Body of pancreas (tissue), 4 donors: ENCODE measurements at regions not wholly inside any gene's neighbourhood (a gene's known extent, or its start where the extent isn't known, plus 50 kb on each side); places are given as distances from the start of the nearest gene placed in this dataset.
"Not testable (repeated sequence)": the region's sequence is repeated elsewhere in the genome, so short reads cannot be mapped to it uniquely, and the experiment has no call there.

Experiments
- ATAC-seq: fragments of 150-250 bp; one replicate; pipeline ENCODE4 v1.9.1; 2016
- DNase-seq, 4 donors: peaks; one replicate each; pipeline ENCODE4 v3.0.0-alpha.2; 2019
- H3K27ac ChIP-seq, 4 donors: fragments of 200-600 bp; sonication (generic); 1 replicate in 3 of 4; 2 replicates in 1 of 4; pipeline versions ENCODE4 v1.5.1 to v1.6.1; 2016 to 2019; ENCODE audit warnings: mild to moderate bottlenecking in 1 of 4, mixed read lengths in 1 of 4, moderate library complexity in 1 of 4
- H3K27me3 ChIP-seq, 2 donors: fragments of 200-600 bp; sonication (generic); one replicate each; pipeline ENCODE4 v1.6.0; 2016; ENCODE audit warnings: mild to moderate bottlenecking in 1 of 2
- H3K36me3 ChIP-seq, 2 donors: fragments of 200-600 bp; sonication (generic); replicated peaks in 1 of 2; 2 replicates each; pipeline ENCODE4 v1.5.1; 2016; ENCODE audit warnings: low read depth in 2 of 2; ENCODE audit not compliant: insufficient read depth in 1 of 2
- H3K4me1 ChIP-seq: fragments of 200-600 bp; sonication (generic); one replicate; pipeline ENCODE4 v1.6.0; 2016
- H3K4me3 ChIP-seq, 2 donors: fragments of 200-600 bp; sonication (generic); 1 replicate in 1 of 2; 2 replicates in 1 of 2; pipeline ENCODE4 v1.5.1; 2016 to 2019
- H3K9me3 ChIP-seq, 3 donors: fragments of 200-600 bp; sonication (generic); 1 replicate in 2 of 3; 2 replicates in 1 of 3; pipeline ENCODE4 v1.5.1; 2016
- CTCF ChIP-seq, 7 experiments: fragments of 450-650 bp in 4 of 7; fragments of 200-600 bp in 3 of 7; sonication (generic) in 3 of 7; IDR thresholded peaks; one replicate each; pipeline ENCODE4 v1.5.1; 2016 to 2019; ENCODE audit warnings: antibody characterized with exemption in 7 of 7
- POLR2A ChIP-seq, 3 donors: fragments of 450-650 bp; IDR thresholded peaks; one replicate each; pipeline ENCODE4 v1.6.1; 2016; ENCODE audit warnings: antibody characterized with exemption in 3 of 3, mild to moderate bottlenecking in 2 of 3
- WGBS, 2 donors: methylation state at CpG; one replicate each; pipeline ENCODE4 v1.1.5; 2017; 5-methylcytosine and 5-hydroxymethylcytosine counted together
- intact Hi-C: fragments of 100-400 bp; cut with DNase I; formaldehyde crosslinking; loops from one replicate; pipeline ENCODE4 v1.15.1; 2023

- Histone ChIP-seq H3K4me1 (no peaks in the 10 kb centered on the region), H3K27ac (no peak overlapping the region), H3K9me3 (no peaks in the 10 kb centered on the region), H3K36me3 (no peaks in the 10 kb centered on the region), H3K4me3 (no peak overlapping the region), H3K27me3 (no peaks in the 10 kb centered on the region)
- ATAC-seq (no peak), DNase-seq (no peak)
- TF ChIP-seq POLR2A (IDR thresholded peaks at IDR 0.05) (no peak), CTCF (IDR thresholded peaks at IDR 0.05) (no peak)
- 36 to 45% methylated on average over 2 of the region's 2 CpGs for WGBS, 2 donors
- intact Hi-C loops: no loop called here
These were observed 1603.0 kb upstream of the C9orf72 start for GRCh38 chr9:29176231-29176630.

GRCh38 chr9:29176786-29177185 lies 1603.5 kb upstream of the C9orf72 start:
- no peak overlapping the region for H3K4me3 ChIP-seq
- no peak overlapping the region for H3K27ac ChIP-seq
- H3K4me1 ChIP-seq: no peaks in the 10 kb centered on the region
- no peaks in the 10 kb centered on the region for H3K36me3 ChIP-seq
- WGBS, 2 donors: 29 to 46% methylated on average over 2 of the region's 2 CpGs
- DNase-seq (no peak), ATAC-seq (no peak)
- intact Hi-C loops: no loop called here
- H3K27me3 ChIP-seq: no peaks in the 10 kb centered on the region
- TF ChIP-seq CTCF (IDR thresholded peaks at IDR 0.05) (no peak), POLR2A (IDR thresholded peaks at IDR 0.05) (no peak)
- H3K9me3 ChIP-seq: no peaks in the 10 kb centered on the region

- 51 to 55% methylated on average over 3 of the region's 3 CpGs for WGBS, 2 donors
These were observed 1610.7 kb upstream of the C9orf72 start for GRCh38 chr9:29183971-29184370.

DNA sequence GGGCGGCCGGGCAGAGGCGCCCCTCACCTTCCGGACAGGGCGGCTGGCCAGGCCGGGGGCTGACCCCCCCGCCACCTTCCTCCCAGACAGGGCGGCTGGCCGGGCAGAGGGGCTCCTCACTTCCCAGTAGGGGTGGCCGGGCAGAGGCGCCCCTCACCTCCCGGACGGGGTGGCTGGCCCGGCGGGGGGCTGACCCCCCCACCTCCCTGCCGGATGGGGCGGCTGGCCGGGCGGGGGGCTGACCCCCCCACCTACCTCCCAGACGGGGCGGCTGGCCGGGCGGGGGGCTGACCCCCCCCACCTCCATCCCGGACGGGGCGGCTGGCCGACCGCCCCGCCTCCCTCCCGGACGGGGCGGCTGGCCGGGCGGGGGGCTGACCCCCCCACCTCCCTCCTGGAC lies 1615.5 kb upstream of the C9orf72 start:
- intact Hi-C loops, H3K36me3 ChIP-seq, H3K27me3 ChIP-seq, H3K9me3 ChIP-seq, ATAC-seq, DNase-seq, H3K27ac ChIP-seq, H3K4me3 ChIP-seq, H3K4me1 ChIP-seq: not testable (repeated sequence)
- WGBS, 2 donors: no CpG with 5 or more reads among the region's 34 CpGs

More at GRCh38 chr9:29183971-29184370, 1610.7 kb upstream of the C9orf72 start:
- DNase-seq: no peak
- intact Hi-C loops: no loop called here
- no peak for ATAC-seq
- no peak for TF ChIP-seq POLR2A (IDR thresholded peaks at IDR 0.05)
- TF ChIP-seq CTCF (IDR thresholded peaks at IDR 0.05): no peak
- H3K27ac ChIP-seq: no peak overlapping the region
- no peaks in the 10 kb centered on the region for H3K36me3 ChIP-seq
- no peak overlapping the region for H3K4me3 ChIP-seq
- no peaks in the 10 kb centered on the region for H3K9me3 ChIP-seq
- H3K27me3 ChIP-seq: no peaks in the 10 kb centered on the region
- H3K4me1 ChIP-seq: no peaks in the 10 kb centered on the region

DNA sequence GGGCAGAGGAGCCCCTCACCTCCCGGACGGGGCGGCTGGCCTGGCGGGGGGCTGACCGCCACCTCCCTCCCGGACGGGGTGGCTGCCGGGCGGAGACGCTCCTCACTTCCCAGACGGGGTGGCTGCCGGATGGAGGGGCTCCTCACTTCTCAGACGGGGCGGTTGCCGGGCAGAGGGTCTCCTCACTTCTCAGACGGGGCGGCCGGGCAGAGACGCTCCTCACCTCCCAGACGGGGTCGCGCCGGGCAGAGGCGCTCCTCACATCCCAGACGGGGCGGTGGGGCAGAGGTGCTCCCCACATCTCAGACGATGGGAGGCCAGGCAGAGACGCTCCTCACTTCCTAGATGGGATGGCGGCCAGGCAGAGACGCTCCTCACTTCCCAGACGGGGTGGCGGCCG lies 1615.9 kb upstream of the C9orf72 start:
- DNase-seq, H3K9me3 ChIP-seq, ATAC-seq, H3K36me3 ChIP-seq, H3K27ac ChIP-seq, H3K4me3 ChIP-seq, H3K27me3 ChIP-seq, H3K4me1 ChIP-seq, intact Hi-C loops: not testable (repeated sequence)
- WGBS, 2 donors: 80 to 88% methylated on average over 3 to 21 of the region's 33 CpGs

DNA sequence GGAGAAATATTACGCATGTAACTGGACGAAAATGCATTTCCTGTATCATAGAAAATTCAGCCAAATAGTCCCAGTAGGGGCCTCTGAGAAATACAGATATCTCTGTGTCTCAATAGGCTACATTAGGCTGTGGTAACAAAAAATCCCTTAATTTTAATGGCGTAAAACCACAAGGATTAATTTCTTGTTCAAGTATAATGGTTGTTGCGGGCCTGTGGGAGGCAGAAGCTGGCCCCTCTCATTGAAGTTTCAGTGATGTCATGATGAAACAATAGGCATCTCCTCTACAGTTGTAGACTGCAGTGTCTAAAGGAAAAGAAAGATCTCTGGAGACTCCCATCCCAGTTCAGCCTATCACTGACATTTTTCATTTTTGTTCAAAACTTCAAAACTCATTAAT lies 1625.6 kb upstream of the C9orf72 start:
- intact Hi-C loops: no loop called here
- H3K4me3 ChIP-seq: no peak overlapping the region
- H3K4me1 ChIP-seq: no peaks in the 10 kb centered on the region
- 64 to 69% methylated on average over 4 of the region's 4 CpGs for WGBS, 2 donors
- no peak overlapping the region for H3K27ac ChIP-seq
- no peaks in the 10 kb centered on the region for H3K27me3 ChIP-seq
- no peaks in the 10 kb centered on the region for H3K36me3 ChIP-seq
- no peak for ATAC-seq
- TF ChIP-seq POLR2A (IDR thresholded peaks at IDR 0.05) (no peak), CTCF (IDR thresholded peaks at IDR 0.05) (no peak)
- no peak for DNase-seq
- H3K9me3 ChIP-seq: no peaks in the 10 kb centered on the region
